Astrocyte (in vitro differentiated cells and primary cell): ENCODE measurements at regions not wholly inside any gene's neighbourhood (a gene's known extent, or its start where the extent isn't known, plus 50 kb on each side); places are given as distances from the start of the nearest gene placed in this dataset.

Experiments used
- DNase-seq: peaks from one replicate; pipeline ENCODE4 v3.0.0-alpha.2; 2010; ENCODE audit warnings: low read depth
- FAIRE-seq: peaks from 2 replicates; lab custom pipeline; 2011; peaks lifted over from hg19 to GRCh38; lab: Jason Lieb, UNC
- H2AFZ ChIP-seq: 2 replicates; pipeline ENCODE4 v1.6.0; 2012; ENCODE audit warnings: low read depth, low read length, inconsistent platforms
- H3K27ac ChIP-seq: 2 replicates; pipeline ENCODE4 v1.5.1; 2011; ENCODE audit warnings: low read depth, low read length, inconsistent platforms
- H3K27me3 ChIP-seq: 2 replicates; pipeline ENCODE4 v1.6.0; 2011; ENCODE audit warnings: low read length, inconsistent platforms; ENCODE audit not compliant: insufficient read depth
- H3K36me3 ChIP-seq: 2 replicates; pipeline ENCODE4 v1.5.1; 2011; ENCODE audit warnings: low read length, inconsistent platforms; ENCODE audit not compliant: insufficient read depth
- H3K4me1 ChIP-seq: 2 replicates; pipeline ENCODE4 v1.5.1; 2011; ENCODE audit warnings: low read length, inconsistent platforms; ENCODE audit not compliant: insufficient read depth
- H3K4me2 ChIP-seq: 2 replicates; pipeline ENCODE4 v1.6.0; 2012; ENCODE audit warnings: low read length, inconsistent platforms
- H3K4me3 ChIP-seq: 2 replicates; pipeline ENCODE4 v1.5.1; 2011; ENCODE audit warnings: low read depth, mild to moderate bottlenecking, low read length, inconsistent platforms; ENCODE audit not compliant: insufficient read depth
- H3K79me2 ChIP-seq: 2 replicates; pipeline ENCODE4 v1.6.0; 2012; ENCODE audit warnings: mild to moderate bottlenecking, low read length, inconsistent platforms; ENCODE audit not compliant: insufficient read depth
- H3K9ac ChIP-seq: 2 replicates; pipeline ENCODE4 v1.6.0; 2012; ENCODE audit warnings: mild to moderate bottlenecking, low read length, inconsistent platforms
- H3K9me3 ChIP-seq: 2 replicates; pipeline ENCODE4 v1.5.1; 2012; ENCODE audit warnings: low read depth, mild to moderate bottlenecking, low read length, inconsistent platforms; ENCODE audit not compliant: insufficient read depth
- H4K20me1 ChIP-seq: 2 replicates; pipeline ENCODE4 v1.6.0; 2012; ENCODE audit warnings: low read length, inconsistent platforms; ENCODE audit not compliant: insufficient read depth
- H3K27ac Mint-ChIP-seq: one replicate; pipeline ENCODE4 v1.8.0; 2021; ENCODE audit warnings: mild to moderate bottlenecking, mixed read lengths; ENCODE audit not compliant: unreplicated experiment
- H3K27me3 Mint-ChIP-seq: one replicate; pipeline ENCODE4 v1.8.0; 2021; ENCODE audit warnings: low read depth, mixed read lengths; ENCODE audit not compliant: unreplicated experiment
- H3K36me3 Mint-ChIP-seq: one replicate; pipeline ENCODE4 v1.8.0; 2021; ENCODE audit warnings: low read depth, mixed read lengths; ENCODE audit not compliant: unreplicated experiment
- H3K4me1 Mint-ChIP-seq: one replicate; pipeline ENCODE4 v1.8.0; 2021; ENCODE audit warnings: low read depth, mixed read lengths; ENCODE audit not compliant: unreplicated experiment
- H3K4me3 Mint-ChIP-seq: one replicate; pipeline ENCODE4 v1.8.0; 2021; ENCODE audit warnings: mild to moderate bottlenecking, moderate library complexity, mixed read lengths; ENCODE audit not compliant: unreplicated experiment
- H3K9me3 Mint-ChIP-seq: one replicate; pipeline ENCODE4 v1.8.0; 2021; ENCODE audit warnings: mild to moderate bottlenecking, mixed read lengths; ENCODE audit not compliant: unreplicated experiment
- CTCF ChIP-seq: IDR thresholded peaks from 2 replicates; pipeline ENCODE4 v1.5.1; 2011; ENCODE audit warnings: low read depth, mild to moderate bottlenecking, inconsistent platforms, low read length, moderate library complexity; ENCODE audit not compliant: insufficient read depth
- EZH2 ChIP-seq: IDR thresholded peaks from 2 replicates; pipeline ENCODE4 v1.6.1; 2012; ENCODE audit warnings: mild to moderate bottlenecking, low read length, inconsistent platforms; ENCODE audit not compliant: insufficient read depth

- Histone ChIP-seq H4K20me1 (no peaks in the 10 kb centered on the region), H3K36me3 (no peaks in the 10 kb centered on the region), H3K27ac (no peak overlapping the region), H3K9me3 (no peaks in the 10 kb centered on the region), H3K79me2 (no peaks in the 10 kb centered on the region), H3K4me1 (no peaks in the 10 kb centered on the region), H3K27me3 (no peaks in the 10 kb centered on the region), H3K9ac (no peak overlapping the region), H3K4me3 (no peak overlapping the region), H2AFZ (no peak overlapping the region), H3K4me2 (no peak overlapping the region)
- H3K9me3 Mint-ChIP-seq: no peaks in the 10 kb centered on the region
- peaks cover 2% of the 10 kb centered on the region for H3K27me3 Mint-ChIP-seq
- H3K27ac Mint-ChIP-seq: no peak overlapping the region
- H3K4me1 Mint-ChIP-seq: peaks cover 2% of the 10 kb centered on the region
- no peak overlapping the region for H3K4me3 Mint-ChIP-seq
- DNase-seq (no peak), FAIRE-seq (no peak)
- TF ChIP-seq CTCF: no peak
- TF ChIP-seq EZH2: no peak
- H3K36me3 Mint-ChIP-seq: no peaks in the 10 kb centered on the region
Observed at GRCh38 chr1:79614106-79614505, 607.6 kb upstream of the ADGRL4 start.

- Histone ChIP-seq H3K27me3 (no peaks in the 10 kb centered on the region), H3K9me3 (no peaks in the 10 kb centered on the region), H3K79me2 (no peaks in the 10 kb centered on the region), H2AFZ (no peak overlapping the region), H3K4me3 (no peak overlapping the region), H3K27ac (no peak overlapping the region), H3K4me2 (no peak overlapping the region), H3K4me1 (no peaks in the 10 kb centered on the region), H3K36me3 (no peaks in the 10 kb centered on the region), H3K9ac (no peak overlapping the region), H4K20me1 (no peaks in the 10 kb centered on the region)
- DNase-seq: no peak
- TF ChIP-seq CTCF (no peak), EZH2 (no peak)
- Mint-ChIP-seq H3K4me1 (peaks cover 2% of the 10 kb centered on the region), H3K27me3 (peaks cover 2% of the 10 kb centered on the region), H3K27ac (no peak overlapping the region), H3K9me3 (no peaks in the 10 kb centered on the region), H3K4me3 (no peak overlapping the region), H3K36me3 (no peaks in the 10 kb centered on the region)
- no peak for FAIRE-seq
Observed at GRCh38 chr1:79613046-79613445, 606.5 kb upstream of the ADGRL4 start.

- H2AFZ ChIP-seq: no peak overlapping the region
- no peaks in the 10 kb centered on the region for H3K9me3 ChIP-seq
- no peaks in the 10 kb centered on the region for H3K4me1 ChIP-seq
- no peak for TF ChIP-seq EZH2
- TF ChIP-seq CTCF: no peak
- no peak overlapping the region for H3K4me3 ChIP-seq
- H3K27ac ChIP-seq: no peak overlapping the region
- Mint-ChIP-seq H3K27me3 (no peaks in the 10 kb centered on the region), H3K4me1 (peaks cover 3% of the 10 kb centered on the region), H3K4me3 (no peak overlapping the region), H3K36me3 (no peaks in the 10 kb centered on the region), H3K9me3 (peaks cover 3% of the 10 kb centered on the region), H3K27ac (no peak overlapping the region)
- H3K4me2 ChIP-seq: no peak overlapping the region
- H3K27me3 ChIP-seq: no peaks in the 10 kb centered on the region
- no peaks in the 10 kb centered on the region for H4K20me1 ChIP-seq
- no peaks in the 10 kb centered on the region for H3K79me2 ChIP-seq
- FAIRE-seq (no peak), DNase-seq (no peak)
- H3K9ac ChIP-seq: no peak overlapping the region
- no peaks in the 10 kb centered on the region for H3K36me3 ChIP-seq
Observed at GRCh38 chr1:79604490-79605198, 598.1 kb upstream of the ADGRL4 start.
